HEK293T (cell line): ENCODE measurements at regions not wholly inside any gene's neighbourhood (a gene's known extent, or its start where the extent isn't known, plus 50 kb on each side); places are given as distances from the start of the nearest gene placed in this dataset.

Experiments
- CTCF ChIA-PET: fragments of 350-600 bp; formaldehyde crosslinking; extraction: SDS; loops from one replicate; lab custom pipeline; 2021; ENCODE audit warnings: antibody characterized with exemption, inconsistent platforms; lab: Yijun Ruan, JAX
- POLR2A ChIA-PET: fragments of 350-600 bp; formaldehyde crosslinking; extraction: SDS; loops from one replicate; lab custom pipeline; 2020; ENCODE audit warnings: antibody characterized with exemption, inconsistent platforms; lab: Yijun Ruan, JAX
- DNase-seq: peaks from one replicate; pipeline ENCODE4 v3.0.0; 2012; ENCODE audit warnings: mixed read lengths; ENCODE audit errors: extremely low spot score
- ARNT ChIP-seq: fragments of 450-650 bp; IDR thresholded peaks from 2 replicates; pipeline ENCODE4 v1.6.1; 2017; ENCODE audit warnings: mild to moderate bottlenecking
- BHLHE40 ChIP-seq: fragments of 450-650 bp; IDR thresholded peaks from 2 replicates; pipeline ENCODE4 v1.6.1; 2016; ENCODE audit warnings: mild to moderate bottlenecking, moderate library complexity, borderline replicate concordance
- CTBP1 ChIP-seq: fragments of 450-650 bp; IDR thresholded peaks from 2 replicates; pipeline ENCODE4 v1.6.1; 2016; ENCODE audit warnings: borderline replicate concordance
- ELF4 ChIP-seq: fragments of 450-650 bp; IDR thresholded peaks from 2 replicates; pipeline ENCODE4 v1.6.1; 2017; ENCODE audit warnings: antibody characterized with exemption
- FOXA1 ChIP-seq: fragments of 450-650 bp; IDR thresholded peaks from 2 replicates; pipeline ENCODE4 v1.6.1; 2016; ENCODE audit warnings: mild to moderate bottlenecking
- FOXK2 ChIP-seq: fragments of 450-650 bp; IDR thresholded peaks from 2 replicates; pipeline ENCODE4 v1.6.1; 2016; ENCODE audit warnings: mild to moderate bottlenecking
- FOXM1 ChIP-seq: fragments of 450-650 bp; IDR thresholded peaks from 2 replicates; pipeline ENCODE4 v1.6.1; 2017; ENCODE audit warnings: mild to moderate bottlenecking, borderline replicate concordance
- HDGF ChIP-seq: fragments of 450-650 bp; IDR thresholded peaks from 2 replicates; pipeline ENCODE4 v1.6.1; 2017; ENCODE audit warnings: antibody characterized with exemption, borderline replicate concordance
- L3MBTL2 ChIP-seq: fragments of 450-650 bp; conservative IDR thresholded peaks from 2 replicates; pipeline ENCODE4 v1.6.1; 2016; ENCODE audit warnings: mild to moderate bottlenecking
- LEF1 ChIP-seq: fragments of 450-650 bp; IDR thresholded peaks from 2 replicates; pipeline ENCODE4 v1.6.1; 2017; ENCODE audit warnings: mild to moderate bottlenecking, borderline replicate concordance
- NFRKB ChIP-seq: fragments of 450-650 bp; IDR thresholded peaks from 2 replicates; pipeline ENCODE4 v1.6.1; 2016; ENCODE audit warnings: mild to moderate bottlenecking, moderate library complexity
- PKNOX1 ChIP-seq: fragments of 450-650 bp; IDR thresholded peaks from 2 replicates; pipeline ENCODE4 v1.6.1; 2016
- SP1 ChIP-seq: fragments of 450-650 bp; IDR thresholded peaks from 2 replicates; pipeline ENCODE4 v1.6.1; 2017
- SUZ12 ChIP-seq: fragments of 450-650 bp; IDR thresholded peaks from 2 replicates; pipeline ENCODE4 v1.6.1; 2016; ENCODE audit warnings: mild to moderate bottlenecking
- TARDBP ChIP-seq: fragments of 450-650 bp; IDR thresholded peaks from 2 replicates; pipeline ENCODE4 v1.6.1; 2016
- ZNF384 ChIP-seq: fragments of 450-650 bp; IDR thresholded peaks from 2 replicates; pipeline ENCODE4 v1.6.1; 2016

DNA sequence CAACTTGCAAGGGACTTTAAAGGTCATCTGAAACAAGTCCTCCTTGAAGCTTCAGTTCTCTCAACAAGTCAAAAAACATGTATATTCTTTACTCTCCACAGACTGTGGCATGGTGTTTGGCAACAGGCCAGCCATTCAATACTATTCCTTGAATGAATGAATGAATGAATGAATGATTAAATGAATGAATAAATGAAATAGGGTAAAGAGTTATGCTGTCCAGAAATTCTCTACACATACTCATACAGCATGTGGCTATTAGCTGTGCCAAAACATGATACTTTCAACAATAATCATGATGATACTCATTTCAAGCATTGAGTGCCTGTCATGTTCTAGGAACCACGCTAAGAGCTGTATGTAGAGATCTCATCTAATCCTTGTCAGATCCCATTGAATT lies 356.1 kb downstream of the BARHL2 start:
- CTCF ChIA-PET, result no interaction called here
- POLR2A ChIA-PET, result no interaction called here
- TF ChIP-seq ZNF384 (no peak), BHLHE40 (no peak)
- no peak for DNase-seq

DNA sequence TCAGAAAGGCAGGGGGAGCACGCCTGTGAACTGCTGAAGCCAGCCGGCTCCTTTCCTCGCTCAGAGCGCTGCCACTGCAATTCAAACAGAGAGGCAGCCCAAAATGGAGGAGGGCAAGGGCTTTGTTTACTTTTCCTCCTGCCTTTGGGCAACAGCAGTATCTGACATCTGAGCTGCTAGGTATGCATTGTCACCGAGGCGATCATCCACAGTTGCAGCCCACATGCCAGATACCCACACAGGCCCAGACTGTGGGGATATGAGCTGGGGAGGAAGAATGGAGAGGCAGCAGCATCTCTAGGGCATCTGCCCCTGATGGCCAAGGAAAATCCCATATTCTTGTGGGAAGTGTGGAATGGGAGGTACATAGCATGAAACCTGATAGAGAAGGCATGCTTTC lies 357.1 kb downstream of the BARHL2 start:
- TF ChIP-seq ARNT, result no peak
- no peak for TF ChIP-seq HDGF
- no peak for TF ChIP-seq SUZ12
- no peak for TF ChIP-seq LEF1
- TF ChIP-seq CTBP1, result no peak
- DNase-seq, result no peak
- ChIA-PET CTCF (no interaction called here), POLR2A (no interaction called here)

DNA sequence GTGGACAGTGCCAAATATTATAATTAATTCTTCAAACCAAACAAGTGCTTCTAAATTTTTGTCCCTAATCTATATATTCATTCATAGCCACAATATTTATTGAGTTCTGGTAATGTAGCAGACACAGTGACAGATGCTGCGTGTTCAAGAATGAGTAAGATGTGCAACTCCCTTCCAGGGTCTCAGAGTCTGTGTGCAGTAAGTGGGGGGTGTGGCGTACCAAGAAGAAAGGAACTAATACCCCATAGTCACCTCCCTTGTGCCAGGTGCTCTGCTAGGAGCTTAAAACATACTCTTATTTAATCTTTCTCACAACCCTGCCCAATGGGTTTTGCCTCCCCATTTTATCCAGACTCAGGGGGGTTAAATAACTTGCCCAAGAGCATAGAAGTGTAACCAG lies 358.7 kb downstream of the BARHL2 start:
- CTCF ChIA-PET, result no interaction called here

GRCh38 chr1:90357995-90358394 lies 359.1 kb downstream of the BARHL2 start:
- no peak for DNase-seq
- CTCF ChIA-PET, result no interaction called here
- TF ChIP-seq ARNT, result no peak
- TF ChIP-seq FOXK2, result no peak
- TF ChIP-seq ELF4, result no peak
- TF ChIP-seq HDGF, result no peak
- TF ChIP-seq BHLHE40, result no peak
- TF ChIP-seq LEF1, result no peak
- no peak for TF ChIP-seq FOXM1
- TF ChIP-seq SUZ12, result no peak
- no peak for TF ChIP-seq CTBP1
- TF ChIP-seq TARDBP, result no peak
- no peak for TF ChIP-seq L3MBTL2
- POLR2A ChIA-PET, result no interaction called here

More for the DNA sequence above, 358.7 kb downstream of the BARHL2 start:
- no peak for TF ChIP-seq FOXK2
- TF ChIP-seq SUZ12, result no peak
- no peak for TF ChIP-seq HDGF
- POLR2A ChIA-PET, result no interaction called here
- no peak for DNase-seq

DNA sequence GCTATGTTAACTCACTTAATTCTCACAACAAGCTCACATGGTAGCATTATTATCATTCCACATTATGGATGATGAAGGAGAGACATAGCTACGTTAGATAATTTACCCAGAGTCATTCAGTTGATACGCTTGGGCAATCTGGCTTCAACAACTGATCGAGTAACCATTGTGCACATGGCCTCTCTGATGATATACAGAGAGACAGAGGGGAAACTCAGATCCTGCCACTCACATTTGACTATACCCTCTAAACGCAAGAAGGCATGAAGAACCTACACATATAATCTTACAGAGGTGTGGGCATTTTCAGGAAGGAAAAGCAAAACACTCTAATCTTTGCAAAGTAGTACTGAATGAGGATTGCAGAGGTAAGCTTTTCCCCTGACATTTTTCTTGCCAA lies 360.1 kb downstream of the BARHL2 start:
- no peak for DNase-seq
- ChIA-PET CTCF (no interaction called here), POLR2A (no interaction called here)
- TF ChIP-seq FOXA1 (no peak), BHLHE40 (no peak), PKNOX1 (no peak), L3MBTL2 (no peak), FOXK2 (no peak), ELF4 (no peak), SP1 (no peak), FOXM1 (no peak), HDGF (no peak)

- CTCF ChIA-PET, result no interaction called here
Observed at GRCh38 chr1:90356101-90356500, 361.0 kb downstream of the BARHL2 start.

DNA sequence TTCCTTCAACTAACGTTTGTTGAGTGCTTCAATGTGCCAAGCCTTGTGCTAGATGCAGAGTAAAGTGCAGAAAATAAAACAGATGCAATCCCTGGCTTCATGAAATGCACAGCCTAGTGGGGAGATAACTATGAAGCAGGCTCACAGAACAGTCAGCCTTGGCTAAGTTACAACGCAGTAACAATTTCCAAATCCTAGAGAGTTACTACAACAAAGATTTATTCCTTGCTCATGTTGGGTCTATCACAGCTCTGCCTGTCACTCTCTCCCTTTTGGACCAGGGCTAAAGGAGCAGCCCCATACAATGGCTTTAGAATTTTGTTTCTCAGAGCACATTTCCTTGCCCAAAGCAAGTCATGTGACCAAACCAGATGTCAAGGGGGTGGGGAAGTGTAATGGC lies 359.8 kb downstream of the ZNF326 start:
- TF ChIP-seq ELF4, result no peak
- no peak for TF ChIP-seq TARDBP
- TF ChIP-seq NFRKB, result no peak
- no peak for TF ChIP-seq HDGF
- DNase-seq, result no peak
- CTCF ChIA-PET, result no interaction called here
- POLR2A ChIA-PET, result no interaction called here

More at GRCh38 chr1:90356101-90356500, 361.0 kb downstream of the BARHL2 start:
- no peak for DNase-seq
- POLR2A ChIA-PET, result no interaction called here
- TF ChIP-seq CTBP1 (no peak), L3MBTL2 (no peak), PKNOX1 (no peak), ZNF384 (no peak), TARDBP (no peak), SP1 (no peak), FOXM1 (no peak), NFRKB (no peak), ARNT (no peak), BHLHE40 (no peak), FOXK2 (no peak), LEF1 (no peak), SUZ12 (no peak), ELF4 (no peak), HDGF (no peak), FOXA1 (no peak)

DNA sequence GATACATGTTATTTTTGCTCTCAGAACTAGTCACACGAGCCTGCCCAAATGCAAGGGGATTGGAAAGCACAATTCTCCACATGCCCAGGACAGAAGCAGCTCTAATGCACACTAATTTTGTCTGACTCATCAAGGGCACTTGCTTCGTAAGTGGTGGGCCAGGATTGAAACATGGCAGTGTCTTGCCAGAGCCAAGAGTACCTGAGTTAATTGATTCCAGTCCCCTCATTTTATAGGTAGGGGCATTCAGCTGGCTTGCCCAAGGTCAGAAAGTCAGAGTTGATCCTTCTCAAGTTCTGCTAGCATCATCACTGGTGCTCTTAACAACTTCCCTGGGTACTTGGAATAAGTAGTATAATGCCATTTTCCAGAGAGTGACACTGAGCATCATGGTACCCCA lies 356.1 kb downstream of the ZNF326 start:
- POLR2A ChIA-PET, result no interaction called here
- DNase-seq, result no peak
- CTCF ChIA-PET, result no interaction called here
- TF ChIP-seq HDGF (no peak), ARNT (no peak)

DNA sequence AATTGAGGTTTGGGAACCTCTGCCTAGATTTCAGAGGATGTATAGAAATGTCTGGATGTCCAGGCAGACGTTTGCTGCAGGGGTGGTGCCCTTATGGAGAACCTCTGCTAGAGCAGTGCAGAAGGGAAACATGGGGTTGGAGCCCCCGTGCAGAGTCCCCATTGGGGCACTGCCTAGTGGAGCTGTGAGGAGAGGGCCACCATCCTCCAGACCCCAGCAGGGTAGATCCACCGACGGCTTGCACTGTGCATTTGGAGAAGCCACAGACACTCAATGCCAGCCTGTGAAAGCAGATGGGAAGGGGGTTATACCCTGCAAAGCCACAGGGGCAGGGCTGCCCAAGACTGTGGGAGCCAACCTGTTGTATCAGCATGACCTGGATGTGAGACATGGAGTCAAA lies 354.6 kb downstream of the ZNF326 start:
- no peak for TF ChIP-seq TARDBP
- TF ChIP-seq SUZ12, result no peak
- TF ChIP-seq FOXA1, result no peak
- no peak for TF ChIP-seq BHLHE40
- TF ChIP-seq FOXM1, result no peak
- TF ChIP-seq CTBP1, result no peak
- TF ChIP-seq PKNOX1, result no peak
- TF ChIP-seq ZNF384, result no peak
- no peak for TF ChIP-seq ARNT
- TF ChIP-seq FOXK2, result no peak
- ChIA-PET CTCF (no interaction called here), POLR2A (no interaction called here)
- no peak for DNase-seq
